ENCODE measurements at regions not wholly inside any gene's neighbourhood (a gene's known extent, or its start where the extent isn't known, plus 50 kb on each side); places are given as distances from the start of the nearest gene placed in this dataset.

DNA sequence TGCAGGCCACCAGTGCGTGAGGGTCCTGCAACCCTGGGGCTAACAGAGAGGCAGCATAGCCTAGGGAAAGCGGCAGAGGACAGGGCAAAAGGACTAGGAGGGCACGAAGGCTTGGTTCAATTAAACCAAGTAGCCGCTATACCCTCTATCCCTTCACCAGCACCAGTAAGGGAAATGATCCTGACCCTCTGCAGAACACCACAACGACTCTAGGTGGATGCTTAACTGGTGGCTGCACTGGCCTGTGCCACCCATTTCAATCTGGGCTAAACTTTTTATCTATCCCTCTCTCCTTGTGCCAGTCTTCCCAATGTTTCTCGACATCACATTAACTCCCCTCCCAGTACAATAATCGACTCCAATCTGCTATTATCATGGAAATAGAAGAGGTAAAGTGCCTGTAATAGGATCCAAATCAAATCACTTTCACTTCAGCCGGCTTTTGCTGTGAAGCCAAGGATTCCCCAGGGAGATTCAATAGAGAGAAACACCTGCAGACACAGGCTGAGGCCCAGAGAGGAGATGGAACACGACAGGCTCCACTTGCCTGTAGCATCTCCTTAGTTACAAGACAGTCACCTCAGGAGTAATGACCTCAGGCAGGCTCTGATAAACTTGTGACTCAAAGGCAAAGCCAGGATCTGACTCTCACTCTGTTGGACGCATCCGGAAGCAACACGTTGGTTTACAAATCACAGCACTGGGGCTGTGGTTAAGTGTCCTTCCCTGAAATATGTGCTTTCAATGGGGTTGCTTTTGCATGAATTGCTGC lies 791.6 kb upstream of the ARRDC4 start (continued):
- TF ChIP-seq, protein P1, sequence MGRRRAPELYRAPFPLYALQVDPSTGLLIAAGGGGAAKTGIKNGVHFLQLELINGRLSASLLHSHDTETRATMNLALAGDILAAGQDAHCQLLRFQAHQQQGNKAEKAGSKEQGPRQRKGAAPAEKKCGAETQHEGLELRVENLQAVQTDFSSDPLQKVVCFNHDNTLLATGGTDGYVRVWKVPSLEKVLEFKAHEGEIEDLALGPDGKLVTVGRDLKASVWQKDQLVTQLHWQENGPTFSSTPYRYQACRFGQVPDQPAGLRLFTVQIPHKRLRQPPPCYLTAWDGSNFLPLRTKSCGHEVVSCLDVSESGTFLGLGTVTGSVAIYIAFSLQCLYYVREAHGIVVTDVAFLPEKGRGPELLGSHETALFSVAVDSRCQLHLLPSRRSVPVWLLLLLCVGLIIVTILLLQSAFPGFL (CRISPR knock-in tag; IDR thresholded peaks at IDR 0.05): no peak
- TF ChIP-seq YY1 (IDR thresholded peaks at IDR 0.05; ENCODE audit: borderline replicate concordance in 1 of 3, control insufficient read depth in 1 of 3, extremely low read depth in 1 of 3, insufficient read depth in 3 of 3, insufficient read length in 1 of 3, insufficient replicate concordance in 2 of 3, low read depth in 1 of 3, low read length in 2 of 3): no peak
- TF ChIP-seq ZNF551 (CRISPR knock-in tag; IDR thresholded peaks at IDR 0.05): no peak

DNA sequence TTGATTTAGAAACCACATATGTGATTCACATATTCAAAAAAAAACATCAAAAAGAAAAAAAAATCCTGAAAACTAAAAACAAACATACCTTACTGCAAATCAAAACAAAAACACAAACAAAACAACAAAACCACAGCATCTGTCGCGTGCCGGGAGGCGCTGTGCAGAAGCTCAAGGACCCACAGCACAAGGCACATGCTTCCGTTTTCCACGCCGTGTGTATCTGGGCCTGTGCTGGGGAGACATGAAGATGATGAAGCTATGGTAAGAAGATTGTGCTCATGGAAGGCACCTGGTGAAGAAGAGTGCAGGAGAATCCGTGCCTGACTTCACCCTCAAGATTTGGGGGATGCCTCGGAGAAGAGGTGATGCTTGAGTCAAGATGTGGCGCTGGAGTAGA lies 788.9 kb upstream of the ARRDC4 start:
- H3K4me3 ChIP-seq: no peak overlapping the region
- H3K27me3 ChIP-seq (ENCODE audit: control insufficient read depth in 2 of 2, insufficient read depth in 2 of 2, low read length in 2 of 2): no peaks in the 10 kb centered on the region
- no peaks in the 10 kb centered on the region for H3K79me2 ChIP-seq (ENCODE audit: control insufficient read depth, insufficient read depth, low read length)
- H3K9ac ChIP-seq (ENCODE audit: insufficient read depth in 1 of 2, low read depth in 2 of 2, low read length in 2 of 2): no peak overlapping the region
- DNase-seq (ENCODE audit: extremely low read depth in 1 of 4, low spot score in 3 of 4) (no peak), FAIRE-seq (no peak), ATAC-seq (no peak)
- in situ Hi-C loops (cut with MboI): no loop called here
- POLR2A ChIA-PET: no interaction called here
- H2AFZ ChIP-seq (ENCODE audit: low read depth, low read length): no peak overlapping the region
- no peaks in the 10 kb centered on the region for H3K4me1 ChIP-seq (replicated peaks in 1 of 2; ENCODE audit: control insufficient read depth in 2 of 2, insufficient read depth in 2 of 2, low read length in 2 of 2)
- H3K9me1 ChIP-seq (ENCODE audit: control insufficient read depth, insufficient read depth, low read length): no peaks in the 10 kb centered on the region
- H3K4me2 ChIP-seq (ENCODE audit: insufficient read depth, low read length): no peak overlapping the region
- no peak overlapping the region for H3K27ac ChIP-seq (ENCODE audit: extremely low read depth, low read depth, low read length)
- TF ChIP-seq POLR2A (conservative IDR thresholded peaks at IDR 0.05) (no peak), HIVEP1 (CRISPR knock-in tag; IDR thresholded peaks at IDR 0.05) (no peak), FIP1L1 (IDR thresholded peaks at IDR 0.05; ENCODE audit: low read depth, low read length, poor library complexity, severe bottlenecking) (no peak), ZNF717 (CRISPR knock-in tag; IDR thresholded peaks at IDR 0.05) (no peak), SAFB2 (IDR thresholded peaks at IDR 0.05; ENCODE audit: borderline replicate concordance, low read depth, low read length, severe bottlenecking) (no peak), SNRNP70 (optimal IDR thresholded peaks at IDR 0.05; ENCODE audit: low read depth, low read length) (no peak), NCOA6 (IDR thresholded peaks at IDR 0.05) (no peak)
- TF ChIP-seq, protein P2, sequence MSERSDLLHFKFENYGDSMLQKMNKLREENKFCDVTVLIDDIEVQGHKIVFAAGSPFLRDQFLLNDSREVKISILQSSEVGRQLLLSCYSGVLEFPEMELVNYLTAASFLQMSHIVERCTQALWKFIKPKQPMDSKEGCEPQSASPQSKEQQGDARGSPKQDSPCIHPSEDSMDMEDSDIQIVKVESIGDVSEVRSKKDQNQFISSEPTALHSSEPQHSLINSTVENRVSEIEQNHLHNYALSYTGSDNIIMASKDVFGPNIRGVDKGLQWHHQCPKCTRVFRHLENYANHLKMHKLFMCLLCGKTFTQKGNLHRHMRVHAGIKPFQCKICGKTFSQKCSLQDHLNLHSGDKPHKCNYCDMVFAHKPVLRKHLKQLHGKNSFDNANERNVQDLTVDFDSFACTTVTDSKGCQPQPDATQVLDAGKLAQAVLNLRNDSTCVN (CRISPR knock-in tag; IDR thresholded peaks at IDR 0.05): no peak
- no peaks in the 10 kb centered on the region for H4K20me1 ChIP-seq (replicated peaks; ENCODE audit: control insufficient read depth, insufficient read depth, low read length)
- WGBS (ENCODE audit: insufficient coverage, low coverage, missing lambda C conversion rate): 0% methylated on average over 10 of the region's 10 CpGs
- CTCF ChIA-PET (ENCODE audit: low intra/inter-chr PET ratio): no interaction called here
- intact Hi-C loops (cut with micrococcal nuclease): no loop called here
- no peaks in the 10 kb centered on the region for H3K36me3 ChIP-seq (ENCODE audit: control insufficient read depth, insufficient read depth, low read length)
- no peaks in the 10 kb centered on the region; the same call in 1 of the 2 replicates for H3K9me3 ChIP-seq (replicated peaks; ENCODE audit: control insufficient read depth, insufficient read depth, low read depth, low read length)
- BruUV-seq (replicated peaks): no TSS peak

All from K562 (cell line).